H1 (cell line): ENCODE measurements at regions not wholly inside any gene's neighbourhood (a gene's known extent, or its start where the extent isn't known, plus 50 kb on each side); places are given as distances from the start of the nearest gene placed in this dataset.

Experiments
- CTCF ChIA-PET: fragments of 300-600 bp; sonication (Branson Sonifier 250); formaldehyde crosslinking; loops from one replicate; lab custom pipeline; 2021; ENCODE audit not compliant: partially characterized antibody; lab: Charles Lee
- POLR2A ChIA-PET: fragments of 300-600 bp; sonication (Branson Sonifier 250); formaldehyde crosslinking; loops from one replicate; lab custom pipeline; 2021; ENCODE audit warnings: inconsistent platforms; ENCODE audit not compliant: partially characterized antibody; lab: Charles Lee
- DNase-seq, 2 experiments: peaks; one replicate each; pipeline versions ENCODE4 v3.0.0 to v3.0.0-alpha.2; 2010 to 2022; ENCODE audit warnings: low spot score in 2 of 2, low read depth in 1 of 2, mixed read lengths in 1 of 2
- FAIRE-seq: peaks from 2 replicates; lab custom pipeline; 2011; peaks lifted over from hg19 to GRCh38; lab: Jason Lieb, UNC
- H2AFZ ChIP-seq: 2 replicates; pipeline ENCODE4 v1.8.1; 2012; ENCODE audit warnings: low read length, inconsistent platforms
- H2AK5ac ChIP-seq: 2 replicates; pipeline ENCODE4 v1.6.1; 2013; ENCODE audit warnings: low read depth, low read length
- H2BK120ac ChIP-seq: replicated peaks from 2 replicates; pipeline ENCODE3; 2013; ENCODE audit warnings: low read depth, low read length, inconsistent platforms
- H2BK12ac ChIP-seq: 2 replicates; pipeline ENCODE4 v1.6.1; 2013; ENCODE audit warnings: low read depth, low read length
- H2BK15ac ChIP-seq: 2 replicates; pipeline ENCODE4 v1.6.1; 2013; ENCODE audit warnings: low read length
- H2BK20ac ChIP-seq: 2 replicates; pipeline ENCODE4 v1.6.1; 2013; ENCODE audit warnings: low read length
- H2BK5ac ChIP-seq: 2 replicates; pipeline ENCODE4 v1.6.1; 2013; ENCODE audit warnings: low read depth, low read length
- H3K14ac ChIP-seq: 2 replicates; pipeline ENCODE4 v1.6.1; 2013; ENCODE audit warnings: inconsistent platforms; ENCODE audit not compliant: insufficient read length
- H3K18ac ChIP-seq: 2 replicates; pipeline ENCODE4 v1.6.1; 2013; ENCODE audit warnings: low read length; ENCODE audit errors: extremely low read depth
- H3K23ac ChIP-seq: 2 replicates; pipeline ENCODE4 v1.6.1; 2013; ENCODE audit warnings: inconsistent platforms; ENCODE audit not compliant: insufficient read length
- H3K23me2 ChIP-seq: 2 replicates; pipeline ENCODE4 v1.6.1; 2013; ENCODE audit warnings: low read depth, low read length
- H3K27ac ChIP-seq: 2 replicates; pipeline ENCODE4 v1.6.1; 2011; ENCODE audit warnings: low read depth, low read length, inconsistent platforms
- H3K27me3 ChIP-seq, 4 experiments: replicated peaks in 1 of 4; 1 replicate in 1 of 4; 2 replicates in 3 of 4; pipeline versions ENCODE4 v1.6.1 to v1.8.1; 2011 to 2013; ENCODE audit warnings: low read length in 3 of 4, mild to moderate bottlenecking in 3 of 4, inconsistent platforms in 2 of 4, mixed read lengths in 2 of 4, moderate library complexity in 1 of 4; ENCODE audit not compliant: control insufficient read depth in 3 of 4, insufficient read depth in 3 of 4; ENCODE audit errors: extremely low read depth in 1 of 4
- H3K36me3 ChIP-seq, 4 experiments: 2 replicates each; pipeline versions ENCODE4 v1.6.1 to v1.8.1; 2011 to 2013; ENCODE audit warnings: mild to moderate bottlenecking in 4 of 4, low read length in 3 of 4, moderate library complexity in 2 of 4, control low read depth in 1 of 4, inconsistent platforms in 1 of 4; ENCODE audit not compliant: insufficient read depth in 4 of 4, control insufficient read depth in 2 of 4
- H3K4ac ChIP-seq: replicated peaks from 2 replicates; pipeline ENCODE3; 2013; ENCODE audit warnings: low read length, low read depth, mixed read lengths, inconsistent platforms; ENCODE audit not compliant: insufficient read length
- H3K4me1 ChIP-seq, 4 experiments: replicated peaks in 1 of 4; 1 replicate in 1 of 4; 2 replicates in 3 of 4; pipeline versions ENCODE4 v1.6.1 to v1.8.1; 2011 to 2013; ENCODE audit warnings: low read length in 3 of 4, inconsistent platforms in 2 of 4, mixed read lengths in 1 of 4; ENCODE audit not compliant: insufficient read depth in 4 of 4, control insufficient read depth in 3 of 4
- H3K4me2 ChIP-seq, 2 experiments: 2 replicates each; pipeline versions ENCODE4 v1.6.1 to v1.8.1; 2011 to 2013; ENCODE audit warnings: low read depth in 2 of 2, low read length in 2 of 2, control low read depth in 1 of 2, inconsistent platforms in 1 of 2, mild to moderate bottlenecking in 1 of 2; ENCODE audit not compliant: insufficient read depth in 1 of 2
- H3K4me3 ChIP-seq, 4 experiments: fragments of 200-600, 300-600 bp in 1 of 4; sonication (generic), shearing (Covaris generic), sonication (Bioruptor Twin) in 1 of 4; 2 replicates each; pipeline versions ENCODE4 v1.5.1 to v1.8.1; 2011 to 2016; ENCODE audit warnings: low read length in 4 of 4, low read depth in 3 of 4, control low read depth in 2 of 4, inconsistent platforms in 2 of 4, mild to moderate bottlenecking in 2 of 4, mixed read lengths in 1 of 4, moderate library complexity in 1 of 4; ENCODE audit not compliant: insufficient read depth in 2 of 4; ENCODE audit errors: extremely low read depth in 1 of 4
- H3K56ac ChIP-seq: replicated peaks from 2 replicates; pipeline ENCODE3; 2013; ENCODE audit warnings: low read depth, mild to moderate bottlenecking, mixed read lengths, low read length, inconsistent platforms; ENCODE audit not compliant: insufficient read length
- H3K79me1 ChIP-seq: 2 replicates; pipeline ENCODE4 v1.6.1; 2013; ENCODE audit warnings: low read depth, low read length, control low read depth
- H3K79me2 ChIP-seq, 2 experiments: 2 replicates each; pipeline versions ENCODE4 v1.6.1 to v1.8.1; 2012 to 2013; ENCODE audit warnings: low read length in 2 of 2, mild to moderate bottlenecking in 2 of 2, inconsistent platforms in 1 of 2; ENCODE audit not compliant: insufficient read depth in 2 of 2, control insufficient read depth in 1 of 2
- H3K9ac ChIP-seq, 4 experiments: replicated peaks in 1 of 4; 1 replicate in 1 of 4; 2 replicates in 3 of 4; pipeline versions ENCODE4 v1.6.1 to v1.8.1; 2011 to 2013; ENCODE audit warnings: low read depth in 3 of 4, low read length in 3 of 4, control low read depth in 2 of 4, mild to moderate bottlenecking in 2 of 4, moderate library complexity in 2 of 4, inconsistent platforms in 1 of 4; ENCODE audit errors: extremely low read depth in 1 of 4
- H3K9me3 ChIP-seq, 2 experiments: 2 replicates each; pipeline versions ENCODE4 v1.6.1 to v1.8.1; 2012 to 2013; ENCODE audit warnings: mild to moderate bottlenecking in 2 of 2, moderate library complexity in 2 of 2, control low read depth in 1 of 2, inconsistent platforms in 1 of 2, low read depth in 1 of 2, low read length in 1 of 2, mixed read lengths in 1 of 2; ENCODE audit not compliant: insufficient read depth in 2 of 2
- H4K20me1 ChIP-seq, 2 experiments: replicated peaks in 1 of 2; 2 replicates each; pipeline versions ENCODE3 to v1.8.1; 2011 to 2013; ENCODE audit warnings: inconsistent platforms in 2 of 2, low read length in 2 of 2, mild to moderate bottlenecking in 1 of 2; ENCODE audit not compliant: insufficient read depth in 2 of 2, control insufficient read depth in 1 of 2
- H4K5ac ChIP-seq: 2 replicates; pipeline ENCODE4 v1.6.1; 2013; ENCODE audit warnings: low read length, low read depth, mixed read lengths, inconsistent platforms; ENCODE audit not compliant: insufficient read length
- H4K8ac ChIP-seq: 2 replicates; pipeline ENCODE4 v1.8.0; 2013; ENCODE audit warnings: mild to moderate bottlenecking, moderate library complexity, low read length, inconsistent platforms; ENCODE audit not compliant: insufficient read depth; ENCODE audit errors: extremely low read depth
- H4K91ac ChIP-seq: replicated peaks from 2 replicates; pipeline ENCODE3; 2013; ENCODE audit warnings: low read length, mixed read lengths, inconsistent platforms; ENCODE audit not compliant: insufficient read length
- ASH2L ChIP-seq: fragments of 200-600, 300-600 bp; sonication (generic); IDR thresholded peaks from one replicate; pipeline ENCODE4 v1.7.1; 2017; ENCODE audit warnings: low read length
- CEBPB ChIP-seq: IDR thresholded peaks from 2 replicates; pipeline ENCODE4 v1.6.1; 2012; ENCODE audit warnings: low read depth, low read length
- HDAC6 ChIP-seq: IDR thresholded peaks from one replicate; pipeline ENCODE4 v1.7.1; 2012; ENCODE audit warnings: low read depth, mild to moderate bottlenecking, inconsistent platforms, low read length, moderate library complexity
- KDM1A ChIP-seq: fragments of 200-600, 300-600 bp; sonication (generic); IDR thresholded peaks from 2 replicates; pipeline ENCODE4 v1.7.1; 2016; ENCODE audit warnings: mild to moderate bottlenecking, low read length, borderline replicate concordance
- MAX ChIP-seq: IDR thresholded peaks from 2 replicates; pipeline ENCODE4 v1.6.1; 2012; ENCODE audit warnings: inconsistent platforms
- NRF1 ChIP-seq: IDR thresholded peaks from 2 replicates; pipeline ENCODE4 v1.6.1; 2011; ENCODE audit warnings: mild to moderate bottlenecking, low read depth, low read length, improper control_type of control experiment
- POU5F1 ChIP-seq: IDR thresholded peaks from 2 replicates; pipeline ENCODE4 v1.6.1; 2011; ENCODE audit warnings: low read depth, mild to moderate bottlenecking, low read length, moderate library complexity
- SIRT6 ChIP-seq: IDR thresholded peaks from one replicate; pipeline ENCODE4 v1.7.1; 2012; ENCODE audit warnings: low read length, inconsistent platforms
- SIX5 ChIP-seq: IDR thresholded peaks from 2 replicates; pipeline ENCODE4 v1.6.1; 2011; ENCODE audit warnings: mild to moderate bottlenecking, low read depth, low read length
- SP1 ChIP-seq: IDR thresholded peaks from 2 replicates; pipeline ENCODE4 v1.6.1; 2011; ENCODE audit warnings: low read depth, low read length
- SP4 ChIP-seq: IDR thresholded peaks from 2 replicates; pipeline ENCODE4 v1.6.1; 2012; ENCODE audit warnings: low read length, inconsistent platforms
- SUZ12 ChIP-seq: fragments of 200-600 bp; sonication (generic); IDR thresholded peaks from 2 replicates; pipeline ENCODE4 v1.6.1; 2012; ENCODE audit warnings: mild to moderate bottlenecking, inconsistent platforms, low read length, moderate library complexity, mixed read lengths
- TAF7 ChIP-seq: optimal IDR thresholded peaks from 2 replicates; pipeline ENCODE3; 2011; ENCODE audit warnings: low read depth, mild to moderate bottlenecking, inconsistent platforms, low read length, moderate library complexity, borderline replicate concordance
- TEAD4 ChIP-seq: IDR thresholded peaks from 2 replicates; pipeline ENCODE4 v1.6.1; 2012; ENCODE audit warnings: low read depth, low read length, inconsistent platforms, mixed read lengths
- USF2 ChIP-seq: IDR thresholded peaks from 2 replicates; pipeline ENCODE4 v1.6.1; 2011; ENCODE audit warnings: low read length, improper control_type of control experiment
- YY1 ChIP-seq: IDR thresholded peaks from 2 replicates; pipeline ENCODE4 v1.6.1; 2011; ENCODE audit warnings: low read depth, mild to moderate bottlenecking, low read length
- WGBS, 2 experiments: shearing (Covaris generic) in 1 of 2; methylation state at CpG; one replicate each; pipeline versions ENCODE4 v1.1.6 to v1.1.7; 2013 to 2015; ENCODE audit warnings: low lambda C conversion rate in 2 of 2, mixed read lengths in 2 of 2, inconsistent platforms in 1 of 2, low coverage in 1 of 2, missing lambda C conversion rate in 1 of 2; ENCODE audit not compliant: insufficient replicate concordance in 2 of 2, insufficient coverage in 1 of 2, insufficient read length in 1 of 2; ENCODE audit errors: extremely low coverage in 1 of 2, missing lambda C conversion rate in 1 of 2; 5-methylcytosine and 5-hydroxymethylcytosine counted together

- Histone ChIP-seq H2BK120ac (no peak overlapping the region), H2BK12ac (no peak overlapping the region), H3K9ac (no peak overlapping the region), H3K79me1 (no peaks in the 10 kb centered on the region), H3K56ac (no peak overlapping the region), H2AFZ (no peak overlapping the region), H3K4me2 (no peak overlapping the region), H3K14ac (no peak overlapping the region), H3K27ac (no peak overlapping the region), H2BK5ac (no peak overlapping the region), H3K9me3 (no peaks in the 10 kb centered on the region), H3K79me2 (no peaks in the 10 kb centered on the region), H3K4me1 (peaks cover 0 to 9% (median 0%) of the 10 kb centered on the region in 4 experiments; a peak in 2 of 7 replicates), H3K27me3 (no peaks in the 10 kb centered on the region), H2AK5ac (no peak overlapping the region), H3K23me2 (no peaks in the 10 kb centered on the region), H3K36me3 (no peaks in the 10 kb centered on the region; a peak in 2 of 8 replicates), H3K4me3 (no peak overlapping the region), H3K18ac (no peak overlapping the region), H3K4ac (no peak overlapping the region), H4K20me1 (no peaks in the 10 kb centered on the region), H4K91ac (no peak overlapping the region), H2BK20ac (no peak overlapping the region), H4K5ac (no peak overlapping the region), H2BK15ac (no peak overlapping the region), H3K23ac (no peak overlapping the region), H4K8ac (no peak overlapping the region)
- DNase-seq (no peak), FAIRE-seq (no peak)
- CTCF ChIA-PET: no interaction called here
- 87% methylated on average over 8 of the region's 9 CpGs; no CpG with 5 or more reads in 1 of the 2 experiments for WGBS, 2 experiments
- POLR2A ChIA-PET: no interaction called here
- TF ChIP-seq HDAC6 (no peak), POU5F1 (no peak), SUZ12 (no peak), CEBPB (no peak), KDM1A (no peak), TAF7 (no peak), SIX5 (no peak), NRF1 (no peak), USF2 (no peak), SP1 (no peak), MAX (no peak), SIRT6 (no peak), YY1 (no peak), TEAD4 (no peak), SP4 (no peak), ASH2L (no peak)
These were observed 83.1 kb upstream of the PRR20G start for GRCh38 chr3:127370906-127371305.
